HCEC 1CT (cell line): ENCODE measurements at regions not wholly inside any gene's neighbourhood (a gene's known extent, or its start where the extent isn't known, plus 50 kb on each side); places are given as distances from the start of the nearest gene placed in this dataset.

Source experiments
- DNase-seq: peaks from one replicate; pipeline ENCODE4 v3.0.0-alpha.2; 2017

GRCh38 chr12:91778091-91778832 lies 367.4 kb downstream of the BTG1 start:
- DNase-seq = peak; percentile 8

DNA sequence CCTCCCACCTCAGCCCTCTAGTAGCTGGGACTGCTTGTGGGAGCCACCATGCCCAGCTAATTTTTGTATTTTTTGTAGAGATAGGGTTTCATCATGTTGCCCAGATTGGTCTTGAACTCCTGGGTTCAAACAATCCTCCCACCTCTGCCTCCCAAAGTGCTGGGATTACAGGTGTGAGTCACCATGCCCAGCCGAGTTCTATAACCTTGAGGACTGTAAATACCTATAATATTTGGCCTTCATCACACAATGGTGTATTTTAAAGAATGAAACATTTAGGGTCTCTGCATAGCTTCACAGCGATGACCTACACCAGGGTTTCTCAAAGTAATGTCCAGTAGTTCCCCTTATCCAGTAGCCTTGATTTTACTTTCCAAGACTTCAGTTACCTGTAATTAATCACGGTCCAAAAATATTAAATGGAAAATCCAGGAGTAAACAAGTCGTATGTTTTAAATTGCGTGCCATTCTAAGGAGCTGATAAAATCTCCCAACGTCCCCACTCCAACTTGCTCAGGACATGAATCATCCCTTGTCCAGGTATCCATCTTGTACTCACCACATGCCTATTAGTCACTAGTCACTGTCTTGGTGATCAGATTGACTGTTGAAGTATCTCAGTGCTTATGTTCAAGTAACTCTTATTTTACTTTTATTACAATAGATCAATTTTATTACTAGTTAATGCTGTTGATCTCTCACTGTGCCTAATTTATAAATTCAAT lies 368.2 kb downstream of the BTG1 start:
- no peak for DNase-seq

DNA sequence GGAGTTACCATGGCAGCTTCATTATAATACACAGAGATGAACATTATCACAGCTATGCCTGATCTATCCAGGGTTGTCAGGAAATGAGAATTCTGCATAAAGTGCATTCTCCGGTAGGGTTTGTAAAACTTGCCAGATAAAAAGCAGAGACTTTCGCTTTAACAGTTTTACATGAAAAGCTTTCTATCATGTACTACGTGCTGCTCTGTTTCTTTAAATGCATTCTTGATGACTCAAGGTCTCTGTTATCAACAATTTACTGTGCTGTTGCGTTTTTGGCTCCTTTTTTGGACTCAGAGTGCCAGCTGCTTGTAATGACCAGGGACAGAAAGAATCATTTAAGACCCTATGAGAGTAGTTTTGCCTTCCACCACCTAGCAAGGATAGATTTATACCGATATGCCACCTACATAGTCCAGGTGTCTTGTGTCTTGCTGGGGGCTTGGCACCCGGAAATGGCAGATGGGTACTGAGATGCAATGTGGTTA lies 371.2 kb downstream of the BTG1 start:
- DNase-seq = peak; percentile 64

DNA sequence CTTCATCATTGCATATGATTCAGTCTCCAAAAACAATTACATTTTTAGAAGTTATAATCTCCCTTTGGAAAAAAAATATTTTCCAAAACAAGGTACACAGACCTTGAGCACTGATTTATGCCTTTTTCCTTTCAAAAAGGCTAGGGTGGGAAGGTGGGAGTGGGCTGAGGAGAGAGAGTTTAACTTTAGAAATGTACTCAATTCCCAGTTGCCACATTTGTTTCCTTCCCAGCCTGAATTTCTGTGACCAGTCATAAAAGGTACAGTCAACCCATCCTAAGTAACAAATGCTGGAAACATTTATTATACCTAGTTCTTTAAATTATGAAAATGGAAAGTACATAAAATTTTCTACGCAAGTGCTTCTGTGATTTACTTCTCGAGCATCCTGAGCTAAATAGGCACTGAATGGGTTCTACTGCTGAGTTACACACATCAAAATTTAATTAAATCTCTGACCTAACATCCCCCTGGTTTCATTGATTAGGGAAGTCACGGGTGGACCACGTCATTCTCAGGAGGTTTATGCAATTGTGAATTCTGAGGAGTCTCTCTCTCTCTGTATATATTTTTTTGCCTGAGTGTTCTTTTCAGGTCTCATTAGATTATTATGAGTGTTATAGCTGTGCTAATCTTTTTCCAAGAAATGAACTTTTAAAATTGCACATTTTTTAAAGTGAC lies 371.8 kb downstream of the BTG1 start:
- no peak for DNase-seq

DNA sequence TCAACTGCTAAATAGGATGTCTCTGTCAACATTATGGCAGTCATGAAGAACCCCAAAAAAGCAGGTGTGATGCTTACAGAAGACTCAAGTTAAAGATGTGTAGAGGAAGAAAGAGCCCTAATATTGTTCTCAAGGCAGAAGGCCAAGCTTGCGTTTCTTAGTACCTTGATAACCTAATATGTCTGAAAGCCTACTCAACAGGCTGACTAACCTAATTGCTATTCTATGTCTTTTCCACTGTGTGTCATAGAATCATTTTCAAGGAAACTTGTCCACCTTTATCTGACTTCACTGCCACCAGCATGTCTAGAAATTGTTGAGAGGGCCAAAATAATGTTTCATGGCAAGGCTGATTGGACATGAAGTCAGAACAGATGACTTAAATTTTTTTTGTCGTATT lies 373.2 kb downstream of the BTG1 start:
- no peak for DNase-seq

DNA sequence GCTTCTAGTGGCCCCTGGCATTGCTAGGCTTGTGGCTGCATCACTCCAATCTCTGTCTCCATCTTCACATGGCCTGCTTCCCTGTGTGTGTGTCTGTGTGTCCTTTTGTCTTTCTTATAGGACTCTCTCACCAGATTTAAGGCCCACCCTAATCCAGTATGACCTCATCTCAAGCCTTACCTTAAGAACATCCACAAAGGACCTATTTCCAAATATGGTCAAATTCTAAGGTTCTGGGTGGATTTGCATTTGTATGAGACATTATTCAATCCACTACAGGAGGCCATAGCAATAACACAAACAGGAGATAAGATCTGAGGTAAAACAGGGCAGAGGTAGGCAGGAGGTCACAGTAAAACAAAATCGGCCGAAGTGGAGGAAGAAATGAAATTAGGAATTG lies 375.9 kb downstream of the BTG1 start:
- no peak for DNase-seq

- DNase-seq = no peak
These were observed 378.4 kb downstream of the BTG1 start for GRCh38 chr12:91767237-91767636.

DNA sequence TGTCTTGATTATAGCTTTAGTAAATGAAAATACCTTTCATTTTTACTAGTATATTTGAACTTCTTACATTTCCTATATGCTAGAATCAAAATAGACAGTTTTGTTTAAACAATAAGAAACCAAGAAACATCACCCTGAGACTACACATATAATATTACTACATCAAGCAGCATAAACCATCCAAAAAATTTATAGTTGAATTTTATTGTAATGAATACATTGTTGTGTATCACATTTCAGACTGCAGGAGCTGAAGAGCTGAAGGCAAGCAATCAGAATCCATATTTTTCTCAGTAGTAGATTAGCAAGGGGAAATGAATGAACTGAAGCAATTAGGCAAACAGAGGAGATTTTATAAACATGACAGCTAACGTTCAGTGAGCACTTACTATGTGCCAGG lies 379.2 kb downstream of the BTG1 start:
- DNase-seq = no peak

- no peak for DNase-seq
These were observed 381.8 kb downstream of the BTG1 start for GRCh38 chr12:91763654-91764370.

- DNase-seq = no peak
These were observed 392.0 kb downstream of the BTG1 start for GRCh38 chr12:91753649-91754048.

- no peak for DNase-seq
These were observed 398.7 kb downstream of the BTG1 start for GRCh38 chr12:91746976-91747375.

GRCh38 chr12:91744597-91744996 lies 401.0 kb downstream of the BTG1 start:
- DNase-seq = no peak

GRCh38 chr12:91743704-91744321 lies 401.8 kb downstream of the BTG1 start:
- no peak for DNase-seq

DNA sequence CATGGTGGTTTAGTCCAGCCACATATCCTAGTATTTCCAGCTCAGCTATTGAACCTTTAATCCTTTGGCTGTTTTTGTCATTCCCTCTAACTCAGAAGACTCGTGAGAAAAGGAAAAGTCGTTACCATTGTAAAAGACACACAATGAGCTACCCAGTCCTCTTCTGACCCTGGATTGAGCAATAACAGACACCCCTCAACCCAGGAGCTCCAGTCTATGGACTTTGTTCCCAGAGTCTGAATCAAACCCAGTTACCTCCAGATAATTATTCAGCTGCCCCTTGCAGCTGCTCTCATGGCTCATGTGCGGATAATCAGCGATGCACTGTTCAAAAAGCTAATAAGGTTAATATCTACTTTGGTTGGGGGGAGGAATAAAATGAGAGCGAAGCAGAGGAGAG lies 402.4 kb downstream of the BTG1 start:
- DNase-seq = no peak

DNA sequence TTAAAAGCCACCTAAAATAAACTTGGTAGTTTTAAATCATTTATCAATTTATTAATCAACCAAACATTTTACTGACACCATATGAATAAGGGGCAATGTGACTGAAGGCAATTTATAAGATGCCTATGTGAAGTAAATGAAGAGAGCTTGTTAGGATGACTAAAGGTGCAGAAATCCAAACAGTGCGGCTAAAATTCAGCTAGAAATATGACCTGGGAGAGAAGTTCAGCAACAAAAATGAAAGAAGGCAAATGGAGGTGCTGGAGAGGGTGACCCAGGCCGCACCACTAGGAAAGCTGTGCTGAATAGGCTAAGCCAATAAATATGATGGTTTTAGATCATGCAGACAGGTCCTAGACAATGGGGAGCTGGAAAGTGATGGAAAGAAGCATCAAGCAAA lies 403.7 kb downstream of the BTG1 start:
- peak; percentile 45 for DNase-seq

DNA sequence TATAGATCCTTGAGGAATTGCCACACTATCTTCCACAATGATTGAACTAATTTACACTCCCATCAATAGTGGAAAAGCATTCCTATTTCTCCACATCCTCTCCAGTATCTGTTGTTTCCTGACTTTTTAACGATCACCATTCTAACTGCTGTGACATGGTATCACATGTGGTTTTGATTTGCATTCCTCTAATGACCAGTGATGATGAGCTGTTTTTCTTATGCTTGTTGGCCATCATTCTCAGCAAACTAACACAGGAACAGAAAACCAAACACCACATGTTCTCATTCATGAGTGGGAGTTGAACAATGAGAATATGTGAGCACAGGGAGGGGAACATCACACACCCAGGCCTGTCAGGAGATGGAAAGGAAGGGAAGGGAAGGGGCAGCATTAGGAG lies 411.8 kb downstream of the BTG1 start:
- peak; percentile 22 for DNase-seq

DNA sequence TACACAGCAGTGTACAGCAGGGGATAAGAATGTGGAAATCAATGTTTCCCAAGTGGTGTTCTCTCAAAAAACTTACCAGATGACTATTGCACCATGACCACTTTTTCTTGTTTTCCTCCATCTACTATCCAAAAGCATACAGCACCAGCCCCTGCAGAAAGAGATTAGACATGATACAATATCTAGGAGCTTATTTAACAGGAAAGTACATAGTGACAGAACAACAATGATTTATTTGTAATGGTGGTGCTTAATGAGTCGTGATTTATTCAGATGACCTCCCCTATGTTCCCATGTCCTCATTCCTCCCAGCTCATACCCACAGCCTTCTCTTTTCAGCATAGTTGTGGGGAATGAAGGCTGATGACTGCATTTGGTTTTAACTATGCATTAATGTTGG lies 413.6 kb downstream of the BTG1 start:
- peak; percentile 59 for DNase-seq

GRCh38 chr12:91729543-91729942 lies 416.1 kb downstream of the BTG1 start:
- DNase-seq = no peak

DNA sequence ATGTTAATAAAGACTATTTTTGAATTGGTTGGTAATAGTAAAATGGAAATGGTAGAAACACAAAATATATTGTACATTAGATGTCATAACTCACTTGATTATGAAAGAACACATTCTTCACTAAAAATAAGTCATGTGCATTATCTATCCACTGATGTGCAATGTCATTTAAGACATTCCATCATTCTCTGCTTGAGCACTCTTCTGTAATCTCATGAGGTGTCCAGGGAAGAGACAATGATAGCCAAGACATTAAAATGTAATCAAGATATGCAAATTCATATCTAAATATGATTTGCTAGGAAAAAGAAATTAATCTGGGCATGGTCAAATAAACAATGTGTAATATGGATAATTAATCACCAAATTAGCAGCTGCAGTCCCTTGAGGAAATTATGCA lies 422.5 kb downstream of the BTG1 start:
- no peak for DNase-seq

- no peak for DNase-seq
These were observed 423.6 kb downstream of the BTG1 start for GRCh38 chr12:91722072-91722471.

GRCh38 chr12:91721023-91721422 lies 424.6 kb downstream of the BTG1 start:
- DNase-seq = no peak

DNA sequence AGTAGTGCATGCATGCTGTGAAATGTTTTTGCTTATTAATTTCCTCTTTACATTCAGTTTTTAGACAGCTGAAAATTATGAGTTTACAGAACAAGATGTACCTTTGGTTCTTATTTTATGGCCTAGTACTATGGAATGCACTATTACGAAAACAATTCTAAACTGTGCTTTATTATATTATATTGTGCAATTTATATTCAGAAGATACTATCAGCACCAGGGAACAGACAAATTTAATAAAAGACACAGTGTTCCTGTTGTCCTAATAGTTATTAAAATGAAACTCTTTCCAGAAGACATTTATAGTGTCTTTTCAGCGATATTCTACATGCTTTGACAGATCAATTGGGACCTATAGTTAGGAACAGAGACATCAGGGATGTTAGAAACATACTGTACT lies 427.3 kb downstream of the BTG1 start:
- DNase-seq = peak; percentile 13

GRCh38 chr12:91717804-91718203 lies 427.8 kb downstream of the BTG1 start:
- peak; percentile 45 for DNase-seq
